Stimulated activated CD8-positive, alpha-beta memory T cell treated with anti-CD3 and anti-CD28 coated beads, Interleukin-7, amount 100 ng/mL, for 1 hour (primary cell): ENCODE measurements at regions not wholly inside any gene's neighbourhood (a gene's known extent, or its start where the extent isn't known, plus 50 kb on each side); places are given as distances from the start of the nearest gene placed in this dataset.
"Not testable (repeated sequence)": the region's sequence is repeated elsewhere in the genome, so short reads cannot be mapped to it uniquely, and the experiment has no call there.

Experiments used
- DNase-seq, 2 donors: peaks; one replicate each; pipeline ENCODE4 v3.0.0-alpha.2; 2020; ENCODE audit warnings: low read depth in 2 of 2

DNA sequence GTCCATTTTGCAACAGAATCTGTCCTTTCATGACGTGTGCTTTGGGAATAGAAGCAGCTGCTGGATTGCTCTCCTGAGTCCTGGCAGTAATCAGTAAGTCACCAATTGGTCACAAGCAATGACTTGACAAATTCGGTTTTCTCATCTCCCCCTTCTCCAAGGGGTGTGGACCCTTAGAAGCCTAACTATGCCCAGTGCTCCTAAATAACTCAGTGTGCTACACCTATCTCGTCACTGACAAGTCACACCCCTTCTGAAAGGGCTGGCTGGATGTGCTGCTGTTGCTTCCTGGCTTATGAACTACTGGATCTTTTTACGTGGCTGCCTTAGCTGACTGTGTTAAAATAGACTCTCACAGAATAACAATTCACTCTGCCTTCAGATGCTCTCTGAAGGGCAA lies 1351.5 kb downstream of the ZPLD1 start:
- DNase-seq, result no peak

DNA sequence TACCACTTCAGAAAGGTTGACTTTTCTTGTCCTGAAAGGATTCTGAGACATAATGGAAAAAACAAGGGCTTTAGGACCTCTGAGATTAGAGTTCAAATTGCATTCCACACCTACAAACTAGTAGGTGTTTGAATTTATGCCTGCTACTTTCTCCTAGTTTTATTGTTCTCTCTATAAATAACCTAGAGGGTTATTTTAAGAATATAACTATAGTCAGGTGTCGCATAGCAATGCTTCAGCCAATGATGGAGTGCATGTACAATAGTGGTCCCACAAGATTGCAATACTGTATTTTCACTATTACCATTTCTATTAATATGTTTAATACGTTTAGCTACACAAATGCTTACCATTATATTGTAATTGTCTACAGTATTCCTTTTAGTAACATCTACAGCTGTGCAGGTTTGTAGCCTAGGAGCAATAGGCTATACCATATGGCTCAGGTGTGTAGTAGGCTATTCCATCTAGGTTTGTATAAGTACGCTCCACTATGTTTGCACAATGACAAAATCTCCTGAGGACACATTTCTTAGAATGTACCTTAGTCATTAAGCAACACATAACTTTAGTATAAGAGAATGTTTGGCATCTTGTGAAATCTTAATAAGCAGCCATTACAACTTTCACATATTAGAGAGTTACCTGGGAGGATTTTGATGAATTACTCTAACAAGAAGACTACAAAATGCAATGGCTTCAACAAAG lies 1352.5 kb downstream of the ZPLD1 start:
- no peak for DNase-seq

DNA sequence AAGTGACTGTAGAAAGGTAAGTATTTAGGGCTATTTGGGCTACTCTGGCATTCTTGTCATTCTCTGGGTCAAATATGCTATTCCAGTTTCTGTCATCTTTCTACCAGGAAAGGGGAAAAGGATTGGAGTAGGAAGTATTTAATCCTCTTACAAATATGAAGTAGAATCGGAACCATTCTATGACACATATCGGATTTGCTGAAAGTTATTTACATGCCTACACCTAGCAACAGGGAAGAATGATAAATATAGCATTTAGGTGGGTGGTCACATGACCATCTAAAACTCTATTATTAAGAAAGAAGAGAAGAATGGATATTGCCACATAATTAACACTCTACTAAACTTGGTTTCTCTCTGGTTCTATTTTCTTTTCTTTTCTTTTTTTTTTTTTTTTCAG lies 1353.1 kb downstream of the ZPLD1 start:
- DNase-seq, result no peak

DNA sequence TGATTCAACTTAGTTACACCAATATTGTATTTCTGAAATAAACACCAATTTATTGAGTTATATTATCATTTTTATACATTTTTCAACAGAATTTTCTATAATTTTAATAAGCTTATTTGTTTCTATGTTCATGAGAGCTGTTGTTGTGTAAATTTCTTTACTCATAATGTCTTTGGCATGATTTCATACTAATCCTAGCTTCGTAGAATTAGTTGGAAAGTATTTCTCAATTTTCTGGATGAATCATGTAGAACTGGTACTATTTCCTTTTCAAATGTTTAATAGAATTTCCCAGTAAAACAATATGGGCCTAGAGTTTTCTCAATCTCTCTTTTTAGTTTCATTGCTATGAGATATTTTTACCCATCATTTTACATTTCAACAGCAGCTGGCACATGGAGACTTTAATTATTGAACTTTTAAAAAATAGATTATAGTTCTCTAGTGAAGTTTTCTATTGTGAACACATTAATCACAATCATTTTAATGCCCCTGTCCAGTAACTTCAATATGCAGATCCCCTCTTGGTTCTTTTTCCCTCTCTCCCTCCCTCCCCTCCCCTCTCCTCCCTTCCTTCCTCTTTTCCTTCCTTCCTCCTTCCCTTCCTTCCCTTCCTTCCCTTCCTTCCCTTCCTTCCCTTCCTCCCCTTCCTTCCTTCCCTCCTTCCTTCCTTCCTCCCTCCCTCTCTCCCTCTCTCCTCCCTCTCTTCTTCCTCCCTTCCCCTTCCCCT lies 1357.1 kb downstream of the ZPLD1 start:
- no peak for DNase-seq

DNA sequence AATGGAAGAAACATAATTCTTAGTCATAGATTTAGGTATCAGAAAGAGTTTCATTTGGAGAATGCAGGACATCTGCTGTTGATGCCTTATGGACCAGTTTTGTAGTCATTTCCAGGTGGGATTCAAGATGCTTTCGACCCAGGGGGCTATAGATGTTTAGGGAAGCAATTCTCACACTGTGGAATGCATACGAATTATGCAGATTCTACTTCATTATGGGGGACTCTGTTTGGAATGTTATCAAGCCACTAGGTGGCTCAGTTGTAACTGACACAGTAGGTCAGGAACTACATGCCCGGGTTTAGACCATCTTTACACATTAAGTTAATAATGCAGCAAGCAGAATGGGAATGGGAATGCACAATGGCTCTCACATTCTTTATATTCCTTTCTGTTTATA lies 1359.8 kb downstream of the ZPLD1 start:
- no peak for DNase-seq

DNA sequence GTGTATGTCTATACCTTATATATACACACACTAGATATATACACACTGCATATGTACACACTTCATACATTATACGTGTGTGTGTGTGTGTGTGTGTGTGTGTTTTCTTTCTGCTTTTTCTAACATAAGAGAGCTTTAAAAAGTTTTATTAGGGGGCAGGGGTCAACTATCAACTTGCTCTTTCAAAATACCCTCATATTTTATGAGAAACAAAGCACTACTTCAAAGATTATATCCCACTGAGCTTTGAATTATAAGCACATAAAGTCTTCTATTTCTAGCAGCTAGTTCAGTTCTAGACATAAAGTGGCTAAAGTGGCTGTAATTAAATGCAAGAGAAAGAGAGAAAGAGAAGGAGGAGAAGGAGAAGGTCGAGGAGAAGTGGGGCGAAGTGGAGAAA lies 1361.3 kb downstream of the ZPLD1 start:
- DNase-seq, result no peak

DNA sequence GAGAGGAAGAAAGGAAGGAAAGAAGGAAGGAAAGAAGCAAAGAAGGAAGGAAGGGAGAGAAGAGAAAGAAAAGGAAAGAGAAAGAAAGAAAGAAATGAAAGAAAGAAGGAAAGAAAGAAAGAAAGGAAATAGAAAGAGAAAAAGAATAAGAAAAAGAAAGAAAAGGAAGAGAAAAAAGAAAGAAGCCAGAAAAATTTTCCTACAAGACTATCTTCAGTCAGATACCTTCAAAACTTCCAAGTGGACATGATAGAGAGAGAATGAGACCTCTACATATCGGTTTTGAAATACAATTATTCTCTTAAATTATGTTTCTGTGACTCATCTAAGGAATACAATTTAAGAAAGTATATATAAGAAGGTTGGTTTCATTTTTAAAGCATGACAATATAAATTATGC lies 1369.0 kb downstream of the ZPLD1 start:
- no peak for DNase-seq

DNA sequence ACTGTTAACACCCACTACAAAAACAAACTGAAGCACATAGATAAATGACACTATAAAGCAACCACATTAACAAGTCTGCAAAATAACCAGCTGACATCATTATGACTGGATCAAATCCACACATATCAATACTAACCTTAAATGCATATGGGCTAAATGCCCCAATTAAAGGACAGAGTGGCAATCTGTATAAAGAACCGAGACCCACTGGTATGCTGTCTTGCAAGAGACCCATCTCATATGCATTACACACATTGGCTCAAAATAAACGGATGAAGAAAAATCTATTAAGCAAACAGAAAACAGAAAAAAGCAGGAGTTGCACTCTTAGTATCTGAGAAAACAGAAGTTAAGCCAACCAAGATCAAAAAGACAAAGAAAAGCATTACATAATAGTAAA lies 1375.4 kb downstream of the ZPLD1 start:
- DNase-seq, result no peak

DNA sequence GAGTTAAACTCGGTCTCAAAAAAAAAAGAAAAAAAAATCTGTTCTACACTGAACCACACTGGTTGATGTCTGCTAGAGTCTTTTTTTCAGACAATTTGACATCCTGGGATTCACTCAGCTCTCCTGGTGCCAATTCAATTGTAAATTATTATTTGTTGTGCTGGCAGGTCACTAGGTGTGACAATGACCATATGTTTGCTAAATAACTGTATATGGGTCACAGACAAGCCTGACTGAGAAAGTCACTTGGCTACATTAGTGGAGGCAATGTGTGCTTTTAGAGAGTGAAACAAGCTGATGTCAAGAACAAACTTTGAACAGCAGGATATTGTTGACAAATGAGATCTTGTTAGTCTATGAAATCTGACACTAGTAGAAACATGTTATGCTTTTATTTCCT lies 1379.1 kb downstream of the ZPLD1 start:
- no peak for DNase-seq

DNA sequence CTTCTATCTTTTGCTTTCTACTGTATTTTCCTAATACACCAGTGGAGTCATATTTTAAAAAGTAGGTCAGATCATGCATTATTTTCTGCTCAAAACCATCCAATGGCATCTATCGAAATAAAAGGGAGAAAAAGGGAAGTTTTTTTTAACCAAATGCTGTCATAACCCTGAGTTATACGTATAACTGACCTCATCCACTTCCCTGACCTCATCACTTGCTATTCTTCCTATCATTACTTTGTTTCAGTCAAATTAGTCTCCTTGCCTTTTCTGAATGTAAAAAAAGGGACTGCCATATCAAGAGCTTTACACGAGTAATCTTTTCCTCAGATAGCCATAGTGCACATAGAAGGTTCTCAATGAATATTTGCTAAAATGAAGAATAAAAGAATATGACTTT lies 1383.6 kb downstream of the ZPLD1 start:
- no peak for DNase-seq

DNA sequence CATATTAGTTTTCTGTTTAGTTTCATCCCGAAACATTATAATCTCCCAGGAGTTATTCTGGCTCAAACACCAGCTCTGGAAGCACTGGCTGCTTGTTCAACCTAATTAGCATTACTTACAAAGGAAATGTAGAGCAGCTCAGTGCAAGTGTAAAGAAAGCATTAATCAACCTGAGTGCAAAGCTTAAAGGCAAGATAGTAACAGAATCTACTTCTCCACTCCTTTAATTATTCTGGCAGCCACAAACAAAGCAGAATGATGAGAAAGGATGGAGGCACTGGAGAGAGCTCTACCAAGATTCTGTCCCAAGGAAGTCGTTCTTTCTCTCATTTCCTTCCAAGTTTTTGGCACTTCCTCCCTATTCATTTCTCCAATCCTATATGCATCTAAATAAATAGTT lies 1384.0 kb downstream of the ZPLD1 start:
- no peak for DNase-seq

DNA sequence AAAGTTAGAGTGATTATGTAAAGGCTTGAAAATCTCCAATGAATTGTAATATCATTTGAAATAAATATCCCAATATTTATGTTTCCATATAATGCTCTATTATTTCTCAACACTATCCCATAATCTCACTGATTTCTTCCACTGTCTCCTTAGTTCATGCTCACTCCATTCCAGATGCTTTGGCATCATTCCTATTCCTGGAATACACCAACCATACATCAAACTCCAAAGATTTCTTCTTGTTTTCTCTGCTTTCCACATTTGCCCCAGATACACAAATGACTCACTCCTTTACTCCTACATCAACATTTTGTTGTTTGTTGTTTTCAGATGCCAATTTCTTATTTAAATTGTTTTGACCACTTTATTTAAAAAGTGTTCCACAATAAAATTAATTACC lies 1390.8 kb downstream of the ZPLD1 start:
- DNase-seq, result no peak

DNA sequence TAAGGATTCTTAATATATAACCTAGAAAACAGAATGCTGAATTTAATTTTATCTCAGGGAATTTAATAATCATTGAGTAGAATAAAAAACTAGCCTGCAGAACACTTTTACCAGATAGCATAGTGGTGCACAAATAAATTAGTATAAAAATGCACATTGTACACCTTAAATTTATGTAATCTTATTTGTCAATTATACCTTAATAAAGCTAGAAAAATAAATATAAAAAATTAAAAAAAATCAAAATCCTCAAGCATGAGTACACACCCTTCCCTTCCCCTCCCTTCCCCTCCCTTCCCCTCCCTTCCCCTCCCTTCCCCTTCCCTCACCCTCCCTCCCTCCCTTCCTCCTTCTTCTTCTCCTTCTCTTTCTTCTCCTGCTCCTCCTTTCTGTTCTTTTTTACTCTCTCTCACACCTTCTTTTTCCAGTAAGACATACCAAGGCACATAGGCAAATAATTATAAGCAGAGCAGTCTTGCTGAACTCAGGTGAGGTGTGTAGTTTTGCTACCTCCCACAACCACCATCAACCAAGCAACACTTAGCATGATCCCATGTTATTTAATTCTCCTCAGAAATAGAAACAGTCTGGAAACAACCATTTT lies 1395.0 kb downstream of the ZPLD1 start:
- DNase-seq, result no peak

DNA sequence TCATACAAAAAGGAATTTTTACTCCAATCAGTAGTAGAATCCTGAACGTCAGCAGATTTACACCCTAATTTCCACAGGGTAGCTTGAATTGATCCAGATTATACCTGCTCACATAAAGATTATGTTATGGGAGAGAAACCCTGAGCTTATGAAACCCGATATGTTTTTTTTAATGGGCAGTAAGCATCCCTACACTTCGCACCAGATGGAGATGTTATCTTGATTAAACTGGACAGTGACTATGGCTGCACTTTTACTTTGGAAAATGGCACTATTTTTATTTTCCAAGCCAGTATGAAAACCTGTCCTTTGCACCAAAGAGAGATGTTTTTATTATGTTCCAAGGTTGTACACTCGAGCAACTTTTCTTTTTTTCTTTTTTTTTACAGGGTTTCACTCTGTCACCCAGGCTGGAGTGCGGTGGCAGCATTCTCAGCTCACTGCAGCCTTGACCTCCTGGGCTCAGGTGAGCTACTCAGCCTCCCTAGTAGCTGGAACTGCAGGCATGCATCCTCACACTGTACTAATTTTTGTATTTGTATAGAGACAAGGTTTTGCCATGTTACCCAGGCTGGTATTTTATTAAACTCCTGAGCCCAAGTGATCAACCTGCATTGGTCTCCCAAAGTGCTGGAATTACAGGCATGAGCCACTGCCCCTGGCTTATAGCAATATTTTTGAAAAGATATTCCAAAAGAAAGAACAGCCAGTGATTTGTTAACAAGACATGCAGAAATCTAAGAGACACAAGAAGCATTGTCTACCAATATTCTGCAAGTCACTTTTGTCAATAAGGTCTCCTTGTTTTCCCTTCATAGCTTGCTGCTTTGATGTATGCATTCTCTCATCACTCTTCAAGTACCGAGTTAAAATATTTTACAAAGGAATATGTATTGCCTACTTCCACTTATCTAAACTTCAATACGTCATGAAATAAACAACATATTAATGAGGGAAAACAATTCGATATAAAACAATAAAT lies 1412.6 kb downstream of the ZPLD1 start:
- no peak for DNase-seq

DNA sequence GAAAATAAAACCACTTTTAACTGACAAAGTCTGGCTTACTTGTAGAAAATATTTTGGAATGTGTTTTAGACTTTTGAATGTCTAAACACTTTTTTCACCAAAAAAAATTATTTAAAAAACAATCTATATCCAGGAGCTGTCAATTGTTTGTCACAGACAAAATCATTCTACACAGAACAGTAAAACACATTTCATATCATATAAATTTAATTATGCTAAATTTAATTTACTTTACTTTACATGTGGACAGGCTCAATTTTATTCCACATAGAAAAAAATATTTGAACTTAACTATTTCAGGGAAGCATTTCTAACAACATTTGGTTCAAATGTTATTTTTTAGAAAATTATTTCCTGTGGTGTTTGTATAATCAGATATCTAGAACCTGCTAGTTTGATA lies 1417.0 kb downstream of the ZPLD1 start:
- DNase-seq, result no peak

DNA sequence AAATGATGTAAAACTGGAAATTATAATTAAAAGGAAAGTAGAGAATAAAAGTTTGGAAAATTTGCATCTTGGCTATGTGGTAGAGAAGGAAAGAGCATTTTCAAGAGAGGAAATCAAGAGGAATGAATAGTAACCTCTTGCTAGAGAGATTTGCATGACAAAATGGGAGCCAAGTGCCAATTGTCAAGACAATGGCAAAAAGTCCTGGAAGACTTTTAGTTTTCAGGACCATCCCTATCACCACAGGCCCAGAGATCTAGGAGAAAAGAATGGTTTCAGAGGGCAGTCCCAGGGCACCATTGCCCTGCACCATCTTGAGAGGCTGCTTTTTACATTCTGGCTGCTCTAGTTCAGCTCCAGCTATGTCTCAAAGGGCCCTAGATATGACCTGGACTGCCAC lies 1427.6 kb downstream of the ZPLD1 start:
- DNase-seq, result no peak

DNA sequence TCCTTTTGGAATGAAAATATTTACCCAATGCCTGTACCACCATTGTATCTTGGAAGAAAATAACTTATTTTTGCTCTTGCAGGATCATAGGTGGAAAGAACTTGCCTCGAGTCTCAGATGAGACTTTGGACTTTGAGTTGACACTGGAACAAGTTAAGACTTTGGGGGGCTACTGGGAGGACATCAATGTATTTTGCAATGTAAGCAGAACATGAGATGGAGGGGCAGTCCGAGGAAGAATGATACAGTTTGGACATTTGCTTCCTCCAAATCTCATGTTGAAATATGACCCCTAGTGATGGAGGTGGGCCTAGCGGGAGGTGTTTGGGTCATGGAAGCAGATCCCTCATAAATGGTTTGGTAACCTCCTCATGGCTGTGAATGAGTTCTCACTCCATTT lies 1428.6 kb downstream of the ZPLD1 start:
- no peak for DNase-seq

DNA sequence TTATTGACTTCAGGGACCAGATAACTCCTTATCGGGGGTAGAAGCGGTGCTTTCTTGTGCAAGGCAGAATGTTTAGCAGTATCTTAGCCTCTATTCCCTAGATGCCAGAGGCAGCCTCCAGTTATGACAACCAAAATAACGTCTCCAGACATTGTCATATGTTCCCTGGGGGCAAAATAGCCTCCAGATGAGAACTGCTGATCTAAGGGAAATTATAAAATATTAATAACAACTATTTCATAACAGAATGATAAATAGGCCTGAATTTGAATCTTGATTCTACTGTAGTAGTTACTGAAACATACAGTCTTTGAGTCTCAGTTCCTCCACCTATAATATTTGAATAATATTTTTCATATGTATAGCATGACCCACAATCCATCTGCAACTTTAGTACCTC lies 1431.3 kb downstream of the ZPLD1 start:
- DNase-seq, result no peak

DNA sequence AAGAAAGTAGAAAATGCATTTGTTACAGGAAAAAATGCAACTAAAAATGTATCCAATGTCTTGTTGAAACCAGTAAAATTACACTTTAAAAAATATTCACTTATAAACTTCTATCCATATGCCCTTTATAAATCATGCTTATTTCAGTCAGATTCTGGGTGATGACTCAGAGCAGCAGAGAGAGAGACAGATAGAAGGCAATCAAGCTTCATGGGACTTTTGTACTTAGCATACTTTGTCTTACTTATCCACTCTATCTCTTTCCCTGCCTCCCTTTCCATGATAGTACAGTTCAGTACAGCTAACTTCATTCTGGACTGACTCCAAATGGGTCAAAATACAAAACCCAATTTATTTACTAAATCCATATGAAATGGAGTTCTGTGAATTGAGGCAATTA lies 1438.2 kb downstream of the ZPLD1 start:
- no peak for DNase-seq

DNA sequence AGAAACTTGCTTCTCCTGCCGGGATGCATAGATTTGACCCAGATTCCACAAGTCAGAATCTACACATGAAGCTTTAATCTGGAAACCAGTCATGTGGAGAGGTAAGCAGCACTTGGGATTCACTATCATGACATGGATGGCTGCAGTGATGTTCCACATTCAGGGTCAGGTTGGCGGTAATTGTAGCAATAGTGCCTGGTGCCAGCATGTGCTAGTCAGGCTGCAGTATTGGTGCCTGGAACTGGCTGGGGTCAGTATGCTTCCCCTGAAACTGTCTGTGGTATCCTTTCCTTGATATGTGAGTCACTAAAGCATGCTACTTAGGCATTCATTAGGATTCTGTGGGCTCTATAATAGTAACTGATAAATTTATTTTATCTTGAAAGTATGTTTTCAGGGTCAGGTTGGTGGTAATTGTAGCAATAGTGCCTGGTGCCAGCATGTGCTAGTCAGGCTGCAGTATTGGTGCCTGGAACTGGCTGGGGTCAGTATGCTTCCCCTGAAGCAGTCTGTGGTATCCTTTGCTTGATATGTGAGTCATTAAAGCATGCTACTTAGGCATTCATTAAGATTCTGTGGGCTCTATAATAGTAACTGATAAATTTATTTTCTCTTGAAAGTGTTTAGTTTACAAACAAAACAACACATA lies 1439.2 kb downstream of the ZPLD1 start:
- no peak for DNase-seq

DNA sequence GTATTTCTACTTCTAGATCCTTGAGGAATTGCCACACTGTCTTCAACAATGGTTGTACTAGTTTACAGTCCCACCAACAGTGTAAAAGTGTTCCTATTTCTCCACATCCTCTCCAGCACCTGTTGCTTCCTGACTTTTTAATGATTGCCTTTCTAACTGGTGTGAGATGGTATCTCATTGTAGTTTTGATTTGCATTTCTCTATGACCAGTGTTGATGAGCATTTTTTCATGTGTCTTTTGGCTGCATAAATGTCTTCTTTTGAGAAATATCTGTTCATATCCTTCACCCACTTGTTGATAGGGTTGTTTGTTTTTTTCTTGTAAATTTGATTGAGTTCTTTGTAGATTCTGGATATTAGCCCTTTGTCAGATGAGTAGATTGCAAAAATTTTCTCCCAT lies 1447.0 kb downstream of the ZPLD1 start:
- DNase-seq, result not testable (repeated sequence)

DNA sequence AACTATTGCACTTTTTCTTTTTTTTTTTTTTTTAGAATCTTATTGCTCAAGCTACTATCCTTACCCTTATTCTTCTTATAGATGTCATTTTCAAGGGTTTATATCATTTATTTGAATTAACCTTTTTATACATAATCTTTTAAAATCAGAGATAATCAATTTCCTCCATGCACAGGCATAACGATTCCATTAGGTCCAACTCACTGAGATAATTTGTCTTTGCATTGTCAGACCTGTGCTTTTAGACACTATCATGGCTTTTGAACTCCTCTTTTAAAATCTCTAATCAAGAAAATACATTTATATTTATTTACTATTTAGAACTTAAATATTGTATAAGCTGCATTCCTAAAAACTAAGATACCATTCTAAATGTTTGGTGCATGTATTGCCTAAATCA lies 1454.9 kb downstream of the ZPLD1 start:
- no peak for DNase-seq
